ENCODE measurements at regions not wholly inside any gene's neighbourhood (a gene's known extent, or its start where the extent isn't known, plus 50 kb on each side); places are given as distances from the start of the nearest gene placed in this dataset.

GRCh38 chr5:24397601-24398000 is 247.2 kb downstream of the CDH10 start:
- BruUV-seq (replicated peaks): no TSS peak
- intact Hi-C loops (cut with micrococcal nuclease; ENCODE audit: unreplicated experiment) (no loop called here), in situ Hi-C loops (cut with MboI) (no loop called here)
- Histone ChIP-seq H3K27ac (ENCODE audit: control insufficient read depth, insufficient read depth) (no peak overlapping the region), H3K27me3 (replicated peaks in 1 of 2; ENCODE audit: control insufficient read depth in 2 of 2, insufficient read depth in 2 of 2, low read length in 1 of 2) (no peaks in the 10 kb centered on the region), H3K4me3 (no peak overlapping the region), H3K4me1 (ENCODE audit: control insufficient read depth, insufficient read depth, low read length) (no peaks in the 10 kb centered on the region), H3K36me3 (ENCODE audit: control insufficient read depth in 2 of 2, insufficient read depth in 2 of 2, low read length in 1 of 2) (no peaks in the 10 kb centered on the region), H4K20me1 (ENCODE audit: control insufficient read depth, insufficient read depth) (no peaks in the 10 kb centered on the region), H3K79me2 (ENCODE audit: control insufficient read depth, insufficient read depth, low read length) (no peaks in the 10 kb centered on the region), H2AFZ (ENCODE audit: control insufficient read depth, low read depth, low read length) (no peak overlapping the region), H3K4me2 (ENCODE audit: control insufficient read depth, insufficient read depth) (no peak overlapping the region), H3K9me3 (replicated peaks; ENCODE audit: control insufficient read depth, insufficient read depth, low read length) (no peaks in the 10 kb centered on the region), H3K9ac (ENCODE audit: control insufficient read depth, insufficient read depth, low read length) (no peak overlapping the region)
- ChIA-PET SMC1A (ENCODE audit: uncharacterized antibody, unreplicated experiment) (no interaction called here), RAD21 (ENCODE audit: unreplicated experiment) (no interaction called here), CTCF (no interaction called here), POLR2A (no interaction called here)
- DNase-seq (ENCODE audit: low read depth, low spot score): no peak
- TF ChIP-seq ELK1 (IDR thresholded peaks at IDR 0.05; ENCODE audit: low read depth, low read length): no peak
- TF ChIP-seq NR2F1 (conservative IDR thresholded peaks at IDR 0.05): no peak
- TF ChIP-seq TAF1 (IDR thresholded peaks at IDR 0.05; ENCODE audit: borderline replicate concordance, low read depth, low read length): no peak
- no peak for TF ChIP-seq FOS (IDR thresholded peaks at IDR 0.05; ENCODE audit: borderline replicate concordance, extremely low read depth, insufficient read length)
- no peak for TF ChIP-seq PML (IDR thresholded peaks at IDR 0.05; ENCODE audit: low read length)
- no peak for TF ChIP-seq NFYB (IDR thresholded peaks at IDR 0.05; ENCODE audit: insufficient read depth, low read depth, low read length)
- TF ChIP-seq FOXM1 (IDR thresholded peaks at IDR 0.05; ENCODE audit: low read depth, low read length): no peak
- TF ChIP-seq POU2F2 (IDR thresholded peaks at IDR 0.05; ENCODE audit: borderline replicate concordance, low read depth, low read length): no peak
- no peak for TF ChIP-seq STAT1 (conservative IDR thresholded peaks at IDR 0.05)
- TF ChIP-seq KLF5 (IDR thresholded peaks at IDR 0.05; ENCODE audit: partially characterized antibody): no peak
- TF ChIP-seq NKRF (conservative IDR thresholded peaks at IDR 0.05): no peak
- no peak for TF ChIP-seq CTCF (IDR thresholded peaks at IDR 0.05 in 2 of 3, conservative IDR thresholded peaks at IDR 0.05 in 1 of 3; ENCODE audit: control insufficient read depth in 2 of 3, extremely low read depth in 1 of 3, insufficient read depth in 1 of 3, low read depth in 3 of 3, low read length in 3 of 3)
- TF ChIP-seq IKZF2 (IDR thresholded peaks at IDR 0.05): no peak
- no peak for TF ChIP-seq POLR2AphosphoS2 (IDR thresholded peaks at IDR 0.05; ENCODE audit: low read depth, low read length)
- TF ChIP-seq LARP7 (IDR thresholded peaks at IDR 0.05): no peak
- no peak for TF ChIP-seq SPI1 (IDR thresholded peaks at IDR 0.05; ENCODE audit: borderline replicate concordance, insufficient read depth, low read depth, low read length)
- TF ChIP-seq ZNF274 (IDR thresholded peaks at IDR 0.05; ENCODE audit: insufficient read depth, insufficient read length): no peak
- no peak for TF ChIP-seq CBFB (IDR thresholded peaks at IDR 0.05; ENCODE audit: low read depth)
- FAIRE-seq: no peak
- WGBS (ENCODE audit: insufficient coverage, insufficient replicate concordance, low lambda C conversion rate, missing lambda C conversion rate): 32% methylated on average over 6 of the region's 6 CpGs
- no peak for ATAC-seq

Measured in GM12878 (cell line).